ENCODE measurements at regions not wholly inside any gene's neighbourhood (a gene's known extent, or its start where the extent isn't known, plus 50 kb on each side); places are given as distances from the start of the nearest gene placed in this dataset.
"Not testable (repeated sequence)": the region's sequence is repeated elsewhere in the genome, so short reads cannot be mapped to it uniquely, and the experiment has no call there.

DNA sequence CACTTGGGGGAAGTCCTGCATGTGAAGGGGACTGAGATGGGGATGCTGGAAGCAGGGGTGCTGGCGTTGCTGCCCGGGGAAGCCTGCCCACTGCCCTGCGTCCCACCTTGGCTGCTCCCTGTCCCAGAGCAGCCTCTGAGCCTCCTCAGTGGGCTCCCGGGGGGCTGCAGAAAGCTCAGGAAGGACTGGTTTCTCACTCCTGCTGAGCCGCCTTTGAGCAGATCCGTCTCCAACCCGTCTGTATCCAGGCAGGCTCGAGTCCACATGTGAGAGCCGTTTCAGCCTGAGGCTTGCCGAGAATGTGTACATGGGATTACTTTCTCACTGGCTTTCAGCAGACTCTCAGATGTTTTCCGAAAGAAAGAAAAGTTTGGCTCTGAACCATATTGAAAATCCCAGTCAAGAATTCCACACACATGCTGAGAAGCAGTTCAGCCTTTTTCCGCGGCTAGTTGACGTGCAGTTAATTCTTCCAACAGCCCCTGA lies 95.3 kb upstream of the COL5A1 start:
- ChIA-PET POLR2A (interaction anchor here (0.7 kb wide), 1 partner anchor 94 kb away, joined by 3 read pairs; no protein-coding TSS in a partner anchor), CTCF (no interaction called here)
- DNase-seq (ENCODE audit: low read depth, low spot score) = peak; percentile 58
- peak overlapping the region; percentile 27 for H3K4me3 ChIP-seq (ENCODE audit: low read depth, low read length)
- TF ChIP-seq, protein P1, sequence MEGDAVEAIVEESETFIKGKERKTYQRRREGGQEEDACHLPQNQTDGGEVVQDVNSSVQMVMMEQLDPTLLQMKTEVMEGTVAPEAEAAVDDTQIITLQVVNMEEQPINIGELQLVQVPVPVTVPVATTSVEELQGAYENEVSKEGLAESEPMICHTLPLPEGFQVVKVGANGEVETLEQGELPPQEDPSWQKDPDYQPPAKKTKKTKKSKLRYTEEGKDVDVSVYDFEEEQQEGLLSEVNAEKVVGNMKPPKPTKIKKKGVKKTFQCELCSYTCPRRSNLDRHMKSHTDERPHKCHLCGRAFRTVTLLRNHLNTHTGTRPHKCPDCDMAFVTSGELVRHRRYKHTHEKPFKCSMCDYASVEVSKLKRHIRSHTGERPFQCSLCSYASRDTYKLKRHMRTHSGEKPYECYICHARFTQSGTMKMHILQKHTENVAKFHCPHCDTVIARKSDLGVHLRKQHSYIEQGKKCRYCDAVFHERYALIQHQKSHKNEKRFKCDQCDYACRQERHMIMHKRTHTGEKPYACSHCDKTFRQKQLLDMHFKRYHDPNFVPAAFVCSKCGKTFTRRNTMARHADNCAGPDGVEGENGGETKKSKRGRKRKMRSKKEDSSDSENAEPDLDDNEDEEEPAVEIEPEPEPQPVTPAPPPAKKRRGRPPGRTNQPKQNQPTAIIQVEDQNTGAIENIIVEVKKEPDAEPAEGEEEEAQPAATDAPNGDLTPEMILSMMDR (IDR thresholded peaks at IDR 0.05; ENCODE audit: insufficient read depth, low read length, missing control alignments) = no peak

DNA sequence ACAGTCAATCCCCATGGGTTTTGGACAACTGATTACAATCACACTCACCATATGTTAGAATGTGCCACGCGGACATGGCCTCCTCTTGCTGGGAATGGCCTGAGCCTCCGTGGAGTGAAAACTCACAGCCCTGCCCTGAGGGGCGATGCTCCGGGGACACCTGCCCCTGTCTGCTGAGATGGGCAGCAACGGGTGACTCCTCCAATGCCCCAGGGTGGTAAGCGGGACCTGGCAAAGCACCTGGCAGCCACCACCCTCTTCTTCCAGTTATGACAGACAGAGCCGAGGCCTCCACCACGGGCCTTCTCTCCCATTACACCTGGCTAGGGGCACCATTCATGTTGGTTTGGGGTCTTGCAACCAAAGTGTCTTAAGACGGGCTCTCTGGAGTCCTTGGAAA lies 94.9 kb upstream of the COL5A1 start:
- ChIA-PET POLR2A (interaction anchor here (0.7 kb wide), 1 partner anchor 94 kb away, joined by 3 read pairs; no protein-coding TSS in a partner anchor), CTCF (no interaction called here)
- DNase-seq (ENCODE audit: low read depth, low spot score) = no peak
- TF ChIP-seq, protein P1 (IDR thresholded peaks at IDR 0.05; ENCODE audit: insufficient read depth, low read length, missing control alignments) = no peak
- H3K4me3 ChIP-seq (ENCODE audit: low read depth, low read length) = no peak overlapping the region

DNA sequence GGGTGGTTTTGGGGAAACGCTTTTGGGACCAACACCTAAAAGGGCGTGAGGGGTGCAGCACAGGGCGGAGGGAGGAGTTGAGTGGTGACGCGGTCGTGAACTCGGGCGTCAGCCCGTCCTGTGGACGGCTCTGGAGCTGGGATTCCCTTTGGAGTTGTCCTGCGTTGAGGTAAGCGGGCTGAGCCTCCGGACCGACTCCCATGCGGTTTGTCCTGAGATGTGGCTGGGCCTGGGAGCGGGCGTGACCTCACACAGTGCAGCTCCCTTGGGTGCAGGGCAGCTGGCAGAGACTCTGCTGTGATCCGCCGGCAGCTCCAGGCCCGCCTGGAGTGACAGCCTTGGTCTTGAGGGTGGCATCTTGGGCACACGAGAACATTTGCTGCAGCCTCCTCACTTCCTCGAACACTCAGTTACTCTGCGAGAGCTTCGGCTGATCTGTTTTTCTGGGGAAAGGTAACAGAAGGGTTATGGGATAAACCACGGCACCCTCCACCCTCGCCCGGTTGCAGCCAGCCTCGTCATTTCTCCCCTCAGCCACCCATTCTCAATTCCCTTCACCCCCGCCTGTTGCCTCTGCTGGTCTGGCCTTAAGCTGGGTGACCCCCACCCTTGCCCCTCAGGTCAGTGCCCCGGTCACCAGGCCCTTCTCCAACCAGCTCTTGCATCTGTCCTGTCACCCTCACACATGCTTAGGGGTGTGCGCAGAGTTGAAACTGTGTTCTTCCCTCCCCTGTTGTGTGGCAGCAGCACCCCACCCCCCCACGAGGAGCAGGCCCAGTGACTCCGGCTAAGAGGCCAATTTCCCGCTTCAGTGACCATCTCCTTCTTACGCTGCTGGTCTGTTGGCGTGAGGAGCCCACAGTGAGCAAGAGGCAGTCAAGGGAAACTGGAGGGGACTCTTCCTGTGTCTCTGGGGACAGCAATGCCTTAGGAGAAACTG lies 94.2 kb upstream of the COL5A1 start:
- H3K4me3 ChIP-seq (ENCODE audit: low read depth, low read length) = no peak overlapping the region
- POLR2A ChIA-PET = no interaction called here
- TF ChIP-seq, protein P1 (IDR thresholded peaks at IDR 0.05; ENCODE audit: insufficient read depth, low read length, missing control alignments) = no peak
- no peak for DNase-seq (ENCODE audit: low read depth, low spot score)
- CTCF ChIA-PET = no interaction called here

DNA sequence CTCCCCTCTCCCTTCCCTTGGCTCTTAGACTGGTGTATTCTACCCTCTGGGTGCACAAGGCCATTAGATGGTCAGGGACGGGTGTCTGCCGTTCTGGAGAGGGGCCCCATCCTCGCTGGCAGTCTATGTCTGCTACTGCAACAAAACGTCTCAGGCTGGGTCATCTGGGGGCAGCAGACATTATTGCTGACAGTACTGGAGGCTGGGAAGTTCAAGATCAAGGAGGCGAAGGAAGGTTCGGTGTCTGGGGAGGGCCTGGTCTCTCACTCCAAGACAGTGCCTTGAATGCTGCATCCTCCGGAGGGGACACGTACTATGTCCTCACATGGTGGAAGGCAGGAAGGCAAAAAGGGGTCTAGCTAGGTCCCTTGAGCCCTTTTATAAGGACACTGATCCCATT lies 93.4 kb upstream of the COL5A1 start:
- TF ChIP-seq, protein P1 (IDR thresholded peaks at IDR 0.05; ENCODE audit: insufficient read depth, low read length, missing control alignments) = no peak
- DNase-seq (ENCODE audit: low read depth, low spot score) = no peak
- ChIA-PET CTCF (no interaction called here), POLR2A (no interaction called here)
- H3K4me3 ChIP-seq (ENCODE audit: low read depth, low read length) = no peak overlapping the region

DNA sequence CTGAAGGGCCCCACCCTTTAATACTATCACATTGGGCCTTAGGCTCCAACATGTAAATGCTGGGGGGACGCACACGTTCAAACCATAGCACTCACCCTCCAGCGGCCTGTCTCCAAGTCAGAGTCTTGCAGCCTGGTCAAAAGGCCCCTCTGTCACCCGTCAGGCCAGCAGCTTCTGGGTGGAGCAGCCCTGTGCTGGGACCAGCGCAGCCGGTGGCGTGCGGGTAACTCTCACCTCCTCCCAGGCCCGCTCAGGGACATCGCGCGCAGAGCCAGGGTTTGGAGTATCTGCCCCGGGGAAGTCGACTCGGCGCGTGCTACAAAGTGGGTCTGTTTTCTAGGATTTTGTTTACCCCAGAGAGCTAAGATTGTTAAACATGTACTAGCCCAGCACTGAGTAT lies 93.0 kb upstream of the COL5A1 start:
- ChIA-PET POLR2A (no interaction called here), CTCF (no interaction called here)
- TF ChIP-seq, protein P1 (IDR thresholded peaks at IDR 0.05; ENCODE audit: insufficient read depth, low read length, missing control alignments) = no peak
- H3K4me3 ChIP-seq (ENCODE audit: low read depth, low read length) = no peak overlapping the region
- no peak for DNase-seq (ENCODE audit: low read depth, low spot score)

DNA sequence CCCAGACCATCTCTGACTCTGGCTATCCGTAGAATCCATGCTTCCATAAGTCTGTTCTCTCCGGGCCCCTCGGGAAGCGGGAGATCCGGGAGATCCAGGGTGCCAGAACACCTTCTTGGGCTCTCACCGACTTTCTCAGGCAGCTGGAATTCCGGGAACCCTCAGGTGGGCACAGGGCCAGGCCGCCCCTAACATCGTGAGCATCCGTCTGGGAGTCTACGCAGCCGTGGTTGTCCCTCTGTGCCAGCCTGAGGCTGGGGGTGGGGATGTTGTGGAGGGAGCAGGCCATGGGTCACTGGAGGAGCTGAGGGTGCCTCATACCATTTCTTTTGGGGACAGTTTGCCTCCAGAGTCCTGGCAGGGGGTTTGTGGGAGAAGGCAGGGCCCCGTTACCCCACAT lies 92.3 kb upstream of the COL5A1 start:
- TF ChIP-seq, protein P1 (IDR thresholded peaks at IDR 0.05; ENCODE audit: insufficient read depth, low read length, missing control alignments) = no peak
- H3K4me3 ChIP-seq (ENCODE audit: low read depth, low read length) = no peak overlapping the region
- POLR2A ChIA-PET = no interaction called here
- DNase-seq (ENCODE audit: low read depth, low spot score) = no peak
- CTCF ChIA-PET = no interaction called here

DNA sequence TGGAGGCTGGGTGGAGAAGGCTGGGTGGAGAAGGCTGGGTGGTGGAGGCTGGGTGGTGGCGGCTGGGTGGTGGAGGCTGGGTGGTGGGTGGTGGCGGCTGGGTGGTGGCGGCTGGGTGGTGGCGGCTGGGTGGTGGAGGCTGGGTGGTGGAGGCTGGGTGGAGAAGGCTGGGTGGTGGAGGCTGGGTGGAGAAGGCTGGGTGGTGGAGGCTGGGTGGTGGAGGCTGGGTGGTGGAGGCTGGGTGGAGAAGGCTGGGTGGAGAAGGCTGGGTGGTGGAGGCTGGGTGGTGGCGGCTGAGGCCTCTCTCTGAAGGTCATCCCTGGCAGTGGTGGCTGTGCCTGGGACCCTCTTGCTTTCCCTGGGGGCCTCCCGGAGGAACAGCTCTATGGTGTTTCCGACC lies 91.5 kb upstream of the COL5A1 start:
- POLR2A ChIA-PET; DNase-seq (ENCODE audit: low read depth, low spot score); H3K4me3 ChIP-seq (ENCODE audit: low read depth, low read length): not testable (repeated sequence)
- CTCF ChIA-PET = interaction anchor here (1.3 kb wide), 1 partner anchor 101 kb away, joined by 3 read pairs; no protein-coding TSS in a partner anchor
